ENCODE measurements at regions not wholly inside any gene's neighbourhood (a gene's known extent, or its start where the extent isn't known, plus 50 kb on each side); places are given as distances from the start of the nearest gene placed in this dataset.

GRCh38 chr1:95604771-95605170, 370.8 kb downstream of the RWDD3 start:
- Histone ChIP-seq H3K27me3 (ENCODE audit: low read length) (no peaks in the 10 kb centered on the region), H3K9ac (ENCODE audit: low read length) (no peak overlapping the region), H3K4me2 (ENCODE audit: low read depth, low read length, poor library complexity, severe bottlenecking) (no peak overlapping the region), H4K20me1 (ENCODE audit: low read depth, low read length) (no peaks in the 10 kb centered on the region), H3K36me3 (ENCODE audit: low read length) (no peaks in the 10 kb centered on the region), H3K27ac (ENCODE audit: low read depth, low read length) (no peak overlapping the region), H3K9me2 (replicated peaks; ENCODE audit: insufficient read depth, low read length) (no peaks in the 10 kb centered on the region), H2AFZ (ENCODE audit: low read depth, low read length, severe bottlenecking) (no peak overlapping the region), H3K9me3 (ENCODE audit: insufficient read depth, low read length) (no peaks in the 10 kb centered on the region), H3F3A (ENCODE audit: insufficient read depth) (no peaks in the 10 kb centered on the region), H3K4me3 (ENCODE audit: insufficient read depth, low read length, poor library complexity, severe bottlenecking) (no peak overlapping the region), H3K79me2 (ENCODE audit: insufficient read depth, low read length) (no peaks in the 10 kb centered on the region)
- TF ChIP-seq EZH2phosphoT487 (conservative IDR thresholded peaks at IDR 0.05; ENCODE audit: low read length) = no peak
- TF ChIP-seq, protein P1, sequence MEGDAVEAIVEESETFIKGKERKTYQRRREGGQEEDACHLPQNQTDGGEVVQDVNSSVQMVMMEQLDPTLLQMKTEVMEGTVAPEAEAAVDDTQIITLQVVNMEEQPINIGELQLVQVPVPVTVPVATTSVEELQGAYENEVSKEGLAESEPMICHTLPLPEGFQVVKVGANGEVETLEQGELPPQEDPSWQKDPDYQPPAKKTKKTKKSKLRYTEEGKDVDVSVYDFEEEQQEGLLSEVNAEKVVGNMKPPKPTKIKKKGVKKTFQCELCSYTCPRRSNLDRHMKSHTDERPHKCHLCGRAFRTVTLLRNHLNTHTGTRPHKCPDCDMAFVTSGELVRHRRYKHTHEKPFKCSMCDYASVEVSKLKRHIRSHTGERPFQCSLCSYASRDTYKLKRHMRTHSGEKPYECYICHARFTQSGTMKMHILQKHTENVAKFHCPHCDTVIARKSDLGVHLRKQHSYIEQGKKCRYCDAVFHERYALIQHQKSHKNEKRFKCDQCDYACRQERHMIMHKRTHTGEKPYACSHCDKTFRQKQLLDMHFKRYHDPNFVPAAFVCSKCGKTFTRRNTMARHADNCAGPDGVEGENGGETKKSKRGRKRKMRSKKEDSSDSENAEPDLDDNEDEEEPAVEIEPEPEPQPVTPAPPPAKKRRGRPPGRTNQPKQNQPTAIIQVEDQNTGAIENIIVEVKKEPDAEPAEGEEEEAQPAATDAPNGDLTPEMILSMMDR (IDR thresholded peaks at IDR 0.05; ENCODE audit: insufficient read depth, low read length, poor library complexity, severe bottlenecking) = no peak

GRCh38 chr1:95614197-95614596, 380.2 kb downstream of the RWDD3 start:
- H3K27me3 ChIP-seq (ENCODE audit: low read length) = no peaks in the 10 kb centered on the region
- H3K9me3 ChIP-seq (ENCODE audit: insufficient read depth, low read length) = no peaks in the 10 kb centered on the region
- no peaks in the 10 kb centered on the region for H4K20me1 ChIP-seq (ENCODE audit: low read depth, low read length)
- no peak overlapping the region for H3K4me3 ChIP-seq (ENCODE audit: insufficient read depth, low read length, poor library complexity, severe bottlenecking)
- H3K9me2 ChIP-seq (replicated peaks; ENCODE audit: insufficient read depth, low read length) = no peaks in the 10 kb centered on the region
- no peak overlapping the region for H3K9ac ChIP-seq (ENCODE audit: low read length)
- no peak overlapping the region for H3K27ac ChIP-seq (ENCODE audit: low read depth, low read length)
- H3K79me2 ChIP-seq (ENCODE audit: insufficient read depth, low read length) = no peaks in the 10 kb centered on the region
- H2AFZ ChIP-seq (ENCODE audit: low read depth, low read length, severe bottlenecking) = no peak overlapping the region
- H3K36me3 ChIP-seq (ENCODE audit: low read length) = no peaks in the 10 kb centered on the region
- TF ChIP-seq EZH2phosphoT487 (conservative IDR thresholded peaks at IDR 0.05; ENCODE audit: low read length) = no peak
- TF ChIP-seq, protein P1 (IDR thresholded peaks at IDR 0.05; ENCODE audit: insufficient read depth, low read length, poor library complexity, severe bottlenecking) = no peak
- H3K4me2 ChIP-seq (ENCODE audit: low read depth, low read length, poor library complexity, severe bottlenecking) = no peak overlapping the region
- H3F3A ChIP-seq (ENCODE audit: insufficient read depth) = no peaks in the 10 kb centered on the region

DNA sequence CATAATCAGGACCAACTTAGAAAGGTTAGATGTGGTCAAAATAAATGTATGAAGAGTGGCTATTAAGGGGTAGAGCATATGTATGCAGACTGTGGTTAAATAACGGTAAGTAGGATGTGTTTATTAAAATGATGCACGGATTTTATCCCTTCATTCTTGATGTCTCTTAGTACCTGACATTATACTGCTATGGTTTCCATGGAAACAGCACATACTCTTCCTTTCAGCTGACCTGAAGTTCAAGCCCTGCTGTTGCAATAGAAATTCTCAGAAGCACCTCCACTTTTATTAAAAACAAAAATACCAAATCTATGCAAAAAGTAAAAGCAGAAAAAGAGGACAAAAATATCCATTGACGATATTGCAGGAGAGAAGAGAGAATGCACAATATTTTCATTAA, 381.4 kb downstream of the RWDD3 start:
- H3K27me3 ChIP-seq (ENCODE audit: low read length) = no peaks in the 10 kb centered on the region
- no peaks in the 10 kb centered on the region for H4K20me1 ChIP-seq (ENCODE audit: low read depth, low read length)
- H3K9me3 ChIP-seq (ENCODE audit: insufficient read depth, low read length) = no peaks in the 10 kb centered on the region
- no peak overlapping the region for H3K4me3 ChIP-seq (ENCODE audit: insufficient read depth, low read length, poor library complexity, severe bottlenecking)
- H3K79me2 ChIP-seq (ENCODE audit: insufficient read depth, low read length) = no peaks in the 10 kb centered on the region
- no peaks in the 10 kb centered on the region for H3K36me3 ChIP-seq (ENCODE audit: low read length)
- H3K4me2 ChIP-seq (ENCODE audit: low read depth, low read length, poor library complexity, severe bottlenecking) = no peak overlapping the region
- no peak overlapping the region for H3K9ac ChIP-seq (ENCODE audit: low read length)
- no peak overlapping the region for H2AFZ ChIP-seq (ENCODE audit: low read depth, low read length, severe bottlenecking)
- no peaks in the 10 kb centered on the region for H3F3A ChIP-seq (ENCODE audit: insufficient read depth)
- no peak overlapping the region for H3K27ac ChIP-seq (ENCODE audit: low read depth, low read length)
- H3K9me2 ChIP-seq (replicated peaks; ENCODE audit: insufficient read depth, low read length) = no peaks in the 10 kb centered on the region
- no peak for TF ChIP-seq EZH2phosphoT487 (conservative IDR thresholded peaks at IDR 0.05; ENCODE audit: low read length)
- TF ChIP-seq, protein P1 (IDR thresholded peaks at IDR 0.05; ENCODE audit: insufficient read depth, low read length, poor library complexity, severe bottlenecking) = no peak
